ENCODE measurements at regions not wholly inside any gene's neighbourhood (a gene's known extent, or its start where the extent isn't known, plus 50 kb on each side); places are given as distances from the start of the nearest gene placed in this dataset.

- DNase-seq (ENCODE audit: low read depth) = no peak
- TF ChIP-seq, protein P1, sequence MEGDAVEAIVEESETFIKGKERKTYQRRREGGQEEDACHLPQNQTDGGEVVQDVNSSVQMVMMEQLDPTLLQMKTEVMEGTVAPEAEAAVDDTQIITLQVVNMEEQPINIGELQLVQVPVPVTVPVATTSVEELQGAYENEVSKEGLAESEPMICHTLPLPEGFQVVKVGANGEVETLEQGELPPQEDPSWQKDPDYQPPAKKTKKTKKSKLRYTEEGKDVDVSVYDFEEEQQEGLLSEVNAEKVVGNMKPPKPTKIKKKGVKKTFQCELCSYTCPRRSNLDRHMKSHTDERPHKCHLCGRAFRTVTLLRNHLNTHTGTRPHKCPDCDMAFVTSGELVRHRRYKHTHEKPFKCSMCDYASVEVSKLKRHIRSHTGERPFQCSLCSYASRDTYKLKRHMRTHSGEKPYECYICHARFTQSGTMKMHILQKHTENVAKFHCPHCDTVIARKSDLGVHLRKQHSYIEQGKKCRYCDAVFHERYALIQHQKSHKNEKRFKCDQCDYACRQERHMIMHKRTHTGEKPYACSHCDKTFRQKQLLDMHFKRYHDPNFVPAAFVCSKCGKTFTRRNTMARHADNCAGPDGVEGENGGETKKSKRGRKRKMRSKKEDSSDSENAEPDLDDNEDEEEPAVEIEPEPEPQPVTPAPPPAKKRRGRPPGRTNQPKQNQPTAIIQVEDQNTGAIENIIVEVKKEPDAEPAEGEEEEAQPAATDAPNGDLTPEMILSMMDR (IDR thresholded peaks at IDR 0.05; ENCODE audit: low read depth, low read length, missing control alignments) = no peak
- H3K4me3 ChIP-seq (ENCODE audit: low read depth, low read length) = no peak overlapping the region
Observed at GRCh38 chr11:27886857-27887256, 186.6 kb upstream of the BDNF start.

- TF ChIP-seq, protein P1 (IDR thresholded peaks at IDR 0.05; ENCODE audit: low read depth, low read length, missing control alignments) = no peak
- no peak for DNase-seq (ENCODE audit: low read depth)
- H3K4me3 ChIP-seq (ENCODE audit: low read depth, low read length) = no peak overlapping the region
Observed at GRCh38 chr11:27882066-27882697, 181.9 kb upstream of the BDNF start.

GRCh38 chr11:27875831-27876775 lies 175.8 kb upstream of the BDNF start:
- H3K4me3 ChIP-seq (ENCODE audit: low read depth, low read length) = no peak overlapping the region
- DNase-seq (ENCODE audit: low read depth) = no peak
- TF ChIP-seq, protein P1 (IDR thresholded peaks at IDR 0.05; ENCODE audit: low read depth, low read length, missing control alignments) = no peak

- no peak for DNase-seq (ENCODE audit: low read depth)
- TF ChIP-seq, protein P1 (IDR thresholded peaks at IDR 0.05; ENCODE audit: low read depth, low read length, missing control alignments) = no peak
Observed at GRCh38 chr11:27874998-27875830, 175.0 kb upstream of the BDNF start.

DNA sequence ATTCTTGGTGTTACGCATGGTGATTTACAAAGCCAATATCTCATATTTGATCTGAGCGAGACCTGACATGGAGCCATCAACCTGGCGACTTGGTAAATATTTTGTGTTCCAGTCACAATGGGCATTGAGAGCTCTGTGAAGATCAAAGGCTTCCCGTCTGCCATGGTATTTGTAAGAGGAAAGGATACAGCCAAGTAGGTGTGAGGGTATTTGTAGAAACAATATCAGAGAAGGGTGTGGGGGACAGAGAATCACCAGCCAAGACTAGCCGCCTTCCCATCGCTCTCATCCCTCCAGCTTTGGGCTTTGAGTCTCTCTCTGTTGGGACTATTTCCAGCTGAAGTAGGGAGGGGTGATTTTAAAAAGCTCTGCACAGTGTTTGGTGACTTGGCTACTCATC lies 173.4 kb upstream of the BDNF start:
- H3K4me3 ChIP-seq (ENCODE audit: low read depth, low read length) = no peak overlapping the region
- DNase-seq (ENCODE audit: low read depth) = no peak
- TF ChIP-seq, protein P1 (IDR thresholded peaks at IDR 0.05; ENCODE audit: low read depth, low read length, missing control alignments) = no peak

More at GRCh38 chr11:27874998-27875830, 175.0 kb upstream of the BDNF start:
- no peak overlapping the region for H3K4me3 ChIP-seq (ENCODE audit: low read depth, low read length)

GRCh38 chr11:27871056-27871455 lies 170.8 kb upstream of the BDNF start:
- H3K4me3 ChIP-seq (ENCODE audit: low read depth, low read length) = no peak overlapping the region
- TF ChIP-seq, protein P1 (IDR thresholded peaks at IDR 0.05; ENCODE audit: low read depth, low read length, missing control alignments) = no peak
- DNase-seq (ENCODE audit: low read depth) = no peak
